GM12891 (cell line): ENCODE measurements at regions not wholly inside any gene's neighbourhood (a gene's known extent, or its start where the extent isn't known, plus 50 kb on each side); places are given as distances from the start of the nearest gene placed in this dataset.

ENCODE experiments used
- PAX5 ChIP-seq: IDR thresholded peaks from 2 replicates; pipeline ENCODE4 v1.6.1; 2011; ENCODE audit warnings: low read length, moderate library complexity, mild to moderate bottlenecking; ENCODE audit not compliant: insufficient read depth, severe bottlenecking
- POLR2A ChIP-seq: IDR thresholded peaks from 2 replicates; pipeline ENCODE4 v1.6.1; 2011; ENCODE audit warnings: low read depth, low read length, control low read depth
- POLR2AphosphoS5 ChIP-seq: IDR thresholded peaks from 2 replicates; pipeline ENCODE4 v1.6.1; 2011; ENCODE audit warnings: low read depth, low read length, control low read depth
- SPI1 ChIP-seq: IDR thresholded peaks from 2 replicates; pipeline ENCODE4 v1.6.1; 2011; ENCODE audit warnings: low read depth, low read length, control low read depth
- TAF1 ChIP-seq: IDR thresholded peaks from 2 replicates; pipeline ENCODE4 v1.6.1; 2011; ENCODE audit warnings: low read depth, low read length, control low read depth

DNA sequence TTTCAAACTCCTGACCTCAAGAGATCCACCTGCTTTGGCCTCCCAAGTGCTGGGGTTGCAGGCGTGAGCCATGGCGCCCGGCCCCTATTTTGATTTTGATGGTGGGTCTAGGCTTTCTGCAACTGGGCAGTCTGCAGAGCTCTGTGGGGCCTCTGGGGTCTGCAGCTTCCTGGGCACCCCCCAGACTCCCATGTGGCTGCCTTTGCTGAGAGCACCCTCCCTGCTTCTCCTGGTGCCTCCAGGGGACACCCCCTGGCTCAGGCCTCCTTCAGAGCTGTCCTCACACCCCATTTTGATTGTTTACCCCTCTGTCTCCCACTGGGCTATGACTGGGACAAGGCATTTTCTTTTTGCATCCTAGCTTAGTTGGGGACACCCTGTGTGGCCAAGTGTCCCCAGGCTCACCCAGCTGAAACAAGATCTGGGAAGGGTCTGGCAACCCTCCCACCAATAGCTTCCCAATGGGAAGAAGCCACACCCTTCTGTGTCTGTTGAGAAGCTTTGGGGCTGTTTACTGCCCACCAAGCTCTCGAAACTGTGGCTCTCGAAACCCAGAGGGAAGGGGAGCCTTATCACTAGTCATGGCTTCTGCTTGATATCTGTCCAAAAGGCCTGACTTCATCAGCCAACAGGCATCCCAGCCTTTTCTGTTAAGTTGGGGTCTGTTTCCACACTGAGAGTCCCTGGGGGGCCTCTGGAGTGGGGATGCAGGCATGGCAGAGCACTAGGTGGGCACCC lies 204.4 kb upstream of the IER5L start:
- TF ChIP-seq TAF1: no peak
- no peak for TF ChIP-seq PAX5
- TF ChIP-seq POLR2AphosphoS5: no peak
- no peak for TF ChIP-seq POLR2A
- TF ChIP-seq SPI1: no peak
